ENCODE measurements at regions not wholly inside any gene's neighbourhood (a gene's known extent, or its start where the extent isn't known, plus 50 kb on each side); places are given as distances from the start of the nearest gene placed in this dataset.

DNA sequence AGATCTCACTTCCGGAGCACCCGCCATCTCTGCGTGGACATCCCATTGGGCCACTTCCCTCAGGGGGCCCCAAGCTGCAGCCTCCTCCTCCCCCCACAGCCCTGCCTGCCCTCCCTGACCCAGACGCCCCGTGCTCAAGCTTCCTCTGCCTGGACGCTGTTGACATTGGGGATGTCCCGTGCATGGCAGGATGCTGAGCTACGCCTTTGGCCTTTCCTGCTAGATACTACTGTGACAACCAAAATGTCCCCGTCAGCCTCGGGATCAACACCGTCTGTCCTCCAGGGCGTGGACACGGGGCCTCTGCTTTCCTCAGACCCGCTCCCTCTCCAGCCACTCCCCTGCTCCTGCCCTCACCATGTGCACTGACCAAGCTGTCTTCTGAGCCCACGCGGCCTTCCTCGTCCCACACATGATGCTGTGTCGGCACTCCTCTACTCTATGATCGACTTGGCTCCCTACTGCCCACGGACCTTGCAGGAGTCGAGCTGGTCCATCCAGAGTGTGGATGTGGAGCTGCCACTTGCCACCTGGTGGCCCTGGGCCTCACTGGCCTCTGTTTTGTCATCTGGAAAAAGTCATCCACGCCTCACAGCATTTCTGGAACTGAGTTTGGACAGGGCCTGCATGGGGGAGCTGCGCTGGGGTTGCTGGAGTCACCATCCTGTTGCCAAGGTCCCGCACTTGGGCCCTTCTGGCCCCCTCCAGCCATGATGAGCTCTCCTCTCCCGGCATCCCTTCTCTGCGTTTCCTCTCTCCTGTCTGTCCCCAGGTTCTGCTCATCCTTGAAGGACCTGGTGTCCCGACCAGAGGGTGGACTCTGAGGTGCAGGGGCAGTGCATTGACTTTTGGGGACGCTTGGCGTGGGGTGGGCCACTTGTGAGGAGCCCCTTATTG lies 221.7 kb upstream of the CIBAR2 start:
- TF ChIP-seq POLR2A (IDR thresholded peaks at IDR 0.05), result no peak
- TF ChIP-seq, protein P1, sequence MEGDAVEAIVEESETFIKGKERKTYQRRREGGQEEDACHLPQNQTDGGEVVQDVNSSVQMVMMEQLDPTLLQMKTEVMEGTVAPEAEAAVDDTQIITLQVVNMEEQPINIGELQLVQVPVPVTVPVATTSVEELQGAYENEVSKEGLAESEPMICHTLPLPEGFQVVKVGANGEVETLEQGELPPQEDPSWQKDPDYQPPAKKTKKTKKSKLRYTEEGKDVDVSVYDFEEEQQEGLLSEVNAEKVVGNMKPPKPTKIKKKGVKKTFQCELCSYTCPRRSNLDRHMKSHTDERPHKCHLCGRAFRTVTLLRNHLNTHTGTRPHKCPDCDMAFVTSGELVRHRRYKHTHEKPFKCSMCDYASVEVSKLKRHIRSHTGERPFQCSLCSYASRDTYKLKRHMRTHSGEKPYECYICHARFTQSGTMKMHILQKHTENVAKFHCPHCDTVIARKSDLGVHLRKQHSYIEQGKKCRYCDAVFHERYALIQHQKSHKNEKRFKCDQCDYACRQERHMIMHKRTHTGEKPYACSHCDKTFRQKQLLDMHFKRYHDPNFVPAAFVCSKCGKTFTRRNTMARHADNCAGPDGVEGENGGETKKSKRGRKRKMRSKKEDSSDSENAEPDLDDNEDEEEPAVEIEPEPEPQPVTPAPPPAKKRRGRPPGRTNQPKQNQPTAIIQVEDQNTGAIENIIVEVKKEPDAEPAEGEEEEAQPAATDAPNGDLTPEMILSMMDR (IDR thresholded peaks at IDR 0.05), result no peak
- peak overlapping the region; percentile 80 to 90 (median 84) for H3K27ac ChIP-seq
- no peaks in the 10 kb centered on the region for H3K36me3 ChIP-seq (replicated peaks in 1 of 2; ENCODE audit: insufficient read depth in 1 of 2, low read depth in 2 of 2)
- intact Hi-C loops (cut with DNase I), result no loop called here
- ATAC-seq (no peak), DNase-seq (no peak)
- peaks cover 32% of the 10 kb centered on the region for H3K4me1 ChIP-seq
- H3K9me3 ChIP-seq, result no peaks in the 10 kb centered on the region
- H3K27me3 ChIP-seq, result no peaks in the 10 kb centered on the region
- no peak overlapping the region for H3K4me3 ChIP-seq
- 82 to 88% methylated on average over 23 to 26 of the region's 29 CpGs for WGBS, 2 donors

- peak overlapping the region; percentile 80 to 90 (median 84) for H3K27ac ChIP-seq
- H3K27me3 ChIP-seq, result no peaks in the 10 kb centered on the region
- peak; percentile 81 to 87 (median 85) for DNase-seq
- H3K4me3 ChIP-seq, result no peak overlapping the region
- 10 to 25% methylated on average over 32 to 35 of the region's 35 CpGs for WGBS, 2 donors
- H3K9me3 ChIP-seq, result no peaks in the 10 kb centered on the region
- no peaks in the 10 kb centered on the region for H3K36me3 ChIP-seq (replicated peaks in 1 of 2; ENCODE audit: insufficient read depth in 1 of 2, low read depth in 2 of 2)
- peak; percentile 81 for ATAC-seq
- peak in 2 of 3 donors; percentile 43 to 59 for TF ChIP-seq POLR2A (IDR thresholded peaks at IDR 0.05)
- TF ChIP-seq, protein P1 (IDR thresholded peaks at IDR 0.05), result peak in 1 of 7 experiments; percentile 32
- intact Hi-C loops (cut with DNase I), result no loop called here
- H3K4me1 ChIP-seq, result peaks cover 32% of the 10 kb centered on the region
Measured at GRCh38 chr16:85334718-85335583, 222.7 kb upstream of the CIBAR2 start.

DNA sequence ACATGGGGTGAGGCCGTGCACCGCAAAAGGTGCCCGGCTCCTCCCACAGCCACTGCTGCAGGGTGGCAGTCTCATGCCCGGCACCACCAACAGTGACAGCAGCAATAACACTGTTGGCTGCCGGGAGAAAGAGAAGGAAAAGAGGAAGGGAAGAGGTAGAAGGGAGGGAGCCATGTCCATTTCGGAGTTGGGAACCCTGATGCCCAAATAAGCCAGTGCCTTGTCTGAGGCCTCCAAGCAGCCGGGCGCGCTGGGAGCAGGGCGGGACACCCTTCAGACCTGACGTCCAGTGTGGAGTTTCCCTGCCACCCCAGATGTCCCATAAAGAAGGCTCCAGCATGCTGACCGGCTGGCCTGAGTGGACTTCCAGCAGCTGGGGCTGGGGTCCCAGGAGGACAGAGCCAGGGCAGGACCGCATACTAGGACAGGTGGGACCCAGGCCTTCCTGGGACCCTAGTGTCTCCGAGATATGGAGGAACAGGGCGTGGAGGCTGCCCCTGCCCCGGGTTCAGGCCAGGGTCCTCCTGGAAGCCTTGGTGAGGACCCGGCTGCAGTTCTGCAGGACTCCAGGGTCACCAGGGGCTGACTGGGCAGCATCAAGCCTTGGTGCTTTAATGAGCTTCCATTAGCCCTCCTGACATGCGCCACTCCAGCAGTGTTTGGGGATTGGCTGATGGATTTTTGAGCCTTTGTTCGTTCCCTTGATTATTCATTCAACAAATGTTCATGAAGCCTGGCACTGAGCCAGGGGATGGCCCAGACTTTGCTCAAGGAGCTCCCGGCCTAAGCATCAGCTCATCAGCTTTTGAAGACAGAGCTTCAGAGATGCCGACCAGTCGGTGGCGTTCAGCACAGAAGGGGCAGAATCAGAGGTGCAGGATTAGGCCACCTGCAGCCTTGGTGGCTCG lies 223.6 kb upstream of the CIBAR2 start:
- peaks cover 25% of the 10 kb centered on the region for H3K4me1 ChIP-seq
- H3K9me3 ChIP-seq, result no peaks in the 10 kb centered on the region
- intact Hi-C loops (cut with DNase I), result no loop called here
- DNase-seq, result peak in 1 of 4 donors; percentile 36
- peak overlapping the region; percentile 80 to 90 (median 84) for H3K27ac ChIP-seq
- TF ChIP-seq, protein P1 (IDR thresholded peaks at IDR 0.05), result no peak
- TF ChIP-seq POLR2A (IDR thresholded peaks at IDR 0.05), result peak in 1 of 3 donors; percentile 11
- no peak for ATAC-seq
- H3K36me3 ChIP-seq (replicated peaks in 1 of 2; ENCODE audit: insufficient read depth in 1 of 2, low read depth in 2 of 2), result no peaks in the 10 kb centered on the region
- no peaks in the 10 kb centered on the region for H3K27me3 ChIP-seq
- WGBS, 2 donors, result 39 to 61% methylated on average over 11 to 24 of the region's 24 CpGs
- no peak overlapping the region for H3K4me3 ChIP-seq

DNA sequence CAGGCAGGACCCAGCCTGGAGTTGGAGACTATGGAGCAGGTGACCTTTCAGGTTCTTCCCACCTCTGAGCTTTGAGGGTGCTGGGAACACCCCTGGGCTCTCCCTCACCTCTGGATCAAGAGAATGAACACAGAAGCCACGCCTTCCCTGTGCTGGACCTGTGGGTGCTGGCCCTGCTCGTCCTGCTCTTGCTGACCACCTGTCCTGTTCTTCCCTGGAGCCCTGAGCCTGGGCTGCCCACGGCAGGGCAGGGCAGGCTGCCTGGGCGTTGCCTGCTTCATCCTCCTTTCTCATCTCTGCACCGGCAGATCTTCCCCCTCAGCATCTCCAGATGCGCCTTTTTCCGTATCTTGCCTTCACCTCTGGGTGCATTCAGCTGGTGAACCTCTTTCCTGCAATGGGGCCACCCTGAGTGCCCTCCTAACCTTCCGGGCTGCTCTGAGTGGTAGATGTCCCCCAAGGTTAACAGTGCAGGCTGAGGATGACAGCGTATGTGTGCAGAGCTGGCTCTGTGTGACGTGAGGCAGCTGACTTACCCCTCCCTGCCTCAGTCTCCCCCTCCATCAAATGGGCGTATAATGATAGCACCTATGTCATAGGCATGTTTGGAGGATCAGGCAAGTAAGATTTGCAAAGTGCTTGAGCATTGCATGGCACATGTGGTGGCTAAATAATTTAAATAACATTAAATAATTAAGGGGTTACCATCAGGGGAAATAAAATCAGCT lies 225.8 kb upstream of the CIBAR2 start:
- no peaks in the 10 kb centered on the region for H3K36me3 ChIP-seq (replicated peaks in 1 of 2; ENCODE audit: insufficient read depth in 1 of 2, low read depth in 2 of 2)
- no peak for DNase-seq
- H3K9me3 ChIP-seq, result no peaks in the 10 kb centered on the region
- H3K4me1 ChIP-seq, result peaks cover 25% of the 10 kb centered on the region
- no peak for TF ChIP-seq POLR2A (IDR thresholded peaks at IDR 0.05)
- TF ChIP-seq, protein P1 (IDR thresholded peaks at IDR 0.05), result no peak
- no peak overlapping the region for H3K27ac ChIP-seq
- no peak overlapping the region for H3K4me3 ChIP-seq
- WGBS, 2 donors, result 89 to 91% methylated on average over 11 of the region's 11 CpGs
- H3K27me3 ChIP-seq, result no peaks in the 10 kb centered on the region
- intact Hi-C loops (cut with DNase I), result no loop called here
- no peak for ATAC-seq

Measured in body of pancreas (tissue), 4 donors.